Fibroblast of lung (primary cell): ENCODE measurements at regions not wholly inside any gene's neighbourhood (a gene's known extent, or its start where the extent isn't known, plus 50 kb on each side); places are given as distances from the start of the nearest gene placed in this dataset.

ENCODE experiments used
- DNase-seq, 2 donors: peaks; one replicate each; pipeline versions ENCODE4 v3.0.0 to v3.0.0-alpha.2; 2010; ENCODE audit warnings: low read depth in 2 of 2
- H2AFZ ChIP-seq: 2 replicates; pipeline ENCODE4 v1.5.1; 2012; ENCODE audit warnings: low read length, control low read depth, inconsistent platforms
- H3K27ac ChIP-seq: 2 replicates; pipeline ENCODE4 v1.5.1; 2011; ENCODE audit warnings: low read length, control low read depth; ENCODE audit not compliant: insufficient read depth
- H3K27me3 ChIP-seq: 2 replicates; pipeline ENCODE4 v1.5.1; 2011; ENCODE audit warnings: mild to moderate bottlenecking, low read length; ENCODE audit not compliant: control insufficient read depth, insufficient read depth
- H3K36me3 ChIP-seq: 2 replicates; pipeline ENCODE4 v1.5.1; 2011; ENCODE audit warnings: low read length; ENCODE audit not compliant: control insufficient read depth, insufficient read depth
- H3K4me1 ChIP-seq: 2 replicates; pipeline ENCODE4 v1.5.1; 2011; ENCODE audit warnings: low read length; ENCODE audit not compliant: control insufficient read depth, insufficient read depth; ENCODE audit errors: extremely low read depth
- H3K4me2 ChIP-seq: 2 replicates; pipeline ENCODE4 v1.5.1; 2011; ENCODE audit warnings: low read length, control low read depth; ENCODE audit not compliant: insufficient read depth; ENCODE audit errors: extremely low read depth
- H3K4me3 ChIP-seq, 4 experiments: fragments of 200-600 bp in 1 of 4; sonication (generic) in 1 of 4; replicated peaks in 1 of 4; 2 replicates each; pipeline ENCODE4 v1.5.1; 2011 to 2016; ENCODE audit warnings: low read length in 4 of 4, low read depth in 3 of 4, mild to moderate bottlenecking in 3 of 4, control low read depth in 2 of 4, inconsistent platforms in 1 of 4, mixed read lengths in 1 of 4; ENCODE audit not compliant: insufficient read depth in 1 of 4; ENCODE audit errors: control extremely low read depth in 1 of 4
- H3K79me2 ChIP-seq: 2 replicates; pipeline ENCODE4 v1.5.1; 2012; ENCODE audit warnings: mild to moderate bottlenecking, low read length, inconsistent platforms; ENCODE audit not compliant: control insufficient read depth, insufficient read depth
- H3K9ac ChIP-seq: 2 replicates; pipeline ENCODE4 v1.5.1; 2011; ENCODE audit warnings: mild to moderate bottlenecking, low read length, control low read depth; ENCODE audit not compliant: insufficient read depth
- H3K9me3 ChIP-seq: 2 replicates; pipeline ENCODE4 v1.5.1; 2012; ENCODE audit warnings: low read depth, low read length; ENCODE audit not compliant: control insufficient read depth, insufficient read depth
- H4K20me1 ChIP-seq: 2 replicates; pipeline ENCODE4 v1.5.1; 2011; ENCODE audit warnings: low read length; ENCODE audit not compliant: control insufficient read depth, insufficient read depth; ENCODE audit errors: extremely low read depth
- EZH2 ChIP-seq: IDR thresholded peaks from 2 replicates; pipeline ENCODE4 v1.5.1; 2012; ENCODE audit warnings: low read length, control low read depth, mild to moderate bottlenecking; ENCODE audit errors: missing control alignments
- TF ChIP-seq, protein P1 (sequence below), 2 donors: IDR thresholded peaks in 1 of 2; conservative IDR thresholded peaks in 1 of 2; 1 replicate in 1 of 2; 2 replicates in 1 of 2; pipeline ENCODE4 v1.5.1; 2011 to 2012; ENCODE audit warnings: low read length in 2 of 2, control low read depth in 1 of 2, inconsistent platforms in 1 of 2, low read depth in 1 of 2, mild to moderate bottlenecking in 1 of 2

DNA sequence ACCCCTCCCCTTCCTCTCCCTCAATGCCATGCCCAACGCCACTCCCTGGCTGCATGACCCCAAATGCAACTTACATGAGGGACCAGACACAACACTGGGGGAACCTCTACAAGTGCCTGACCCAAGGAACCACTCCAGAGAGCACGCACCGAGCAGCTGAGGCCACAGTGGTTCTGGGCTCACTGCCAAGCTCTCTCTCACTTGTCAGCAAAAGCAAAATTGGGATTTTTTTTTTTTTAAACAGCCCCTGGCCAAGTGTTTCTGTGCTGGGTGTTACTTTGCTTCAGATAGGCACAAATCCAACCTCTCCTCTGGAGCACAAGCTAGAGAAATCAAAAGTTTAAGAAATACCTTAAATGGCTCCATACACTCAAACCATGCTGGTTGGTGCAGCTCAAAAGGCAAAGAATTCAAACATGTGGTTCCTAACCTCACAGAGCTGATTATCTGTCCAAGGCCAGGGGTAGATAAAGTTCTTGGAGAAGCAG, 363.0 kb downstream of the SETD4 start:
- H3K4me2 ChIP-seq, result no peak overlapping the region
- DNase-seq, result peak; percentile 46 to 68
- TF ChIP-seq, protein P1, sequence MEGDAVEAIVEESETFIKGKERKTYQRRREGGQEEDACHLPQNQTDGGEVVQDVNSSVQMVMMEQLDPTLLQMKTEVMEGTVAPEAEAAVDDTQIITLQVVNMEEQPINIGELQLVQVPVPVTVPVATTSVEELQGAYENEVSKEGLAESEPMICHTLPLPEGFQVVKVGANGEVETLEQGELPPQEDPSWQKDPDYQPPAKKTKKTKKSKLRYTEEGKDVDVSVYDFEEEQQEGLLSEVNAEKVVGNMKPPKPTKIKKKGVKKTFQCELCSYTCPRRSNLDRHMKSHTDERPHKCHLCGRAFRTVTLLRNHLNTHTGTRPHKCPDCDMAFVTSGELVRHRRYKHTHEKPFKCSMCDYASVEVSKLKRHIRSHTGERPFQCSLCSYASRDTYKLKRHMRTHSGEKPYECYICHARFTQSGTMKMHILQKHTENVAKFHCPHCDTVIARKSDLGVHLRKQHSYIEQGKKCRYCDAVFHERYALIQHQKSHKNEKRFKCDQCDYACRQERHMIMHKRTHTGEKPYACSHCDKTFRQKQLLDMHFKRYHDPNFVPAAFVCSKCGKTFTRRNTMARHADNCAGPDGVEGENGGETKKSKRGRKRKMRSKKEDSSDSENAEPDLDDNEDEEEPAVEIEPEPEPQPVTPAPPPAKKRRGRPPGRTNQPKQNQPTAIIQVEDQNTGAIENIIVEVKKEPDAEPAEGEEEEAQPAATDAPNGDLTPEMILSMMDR (conservative IDR thresholded peaks at IDR 0.05 in 1 of 2, IDR thresholded peaks at IDR 0.05 in 1 of 2; ENCODE audit: low read depth in 1 of 2, low read length in 2 of 2), result no peak
- TF ChIP-seq EZH2, result no peak

DNA sequence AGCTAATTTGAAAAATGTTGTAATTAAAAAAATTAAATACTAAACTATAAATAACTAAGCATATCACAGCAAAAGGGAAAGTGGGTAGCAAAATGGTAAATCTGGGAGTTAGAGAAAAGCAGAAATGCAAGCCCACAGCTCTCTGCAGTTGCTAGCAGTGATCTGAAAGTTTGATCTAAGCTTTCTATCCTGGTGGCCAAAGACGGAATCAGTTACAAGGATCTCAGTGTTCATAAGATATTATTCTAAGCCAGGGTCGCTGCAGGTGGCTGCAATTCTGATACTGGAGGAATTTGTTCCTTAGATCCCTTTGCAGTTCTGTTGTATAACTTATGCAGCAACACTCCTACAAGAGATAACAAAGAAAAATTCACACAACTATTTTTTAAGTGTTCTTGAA, 363.7 kb downstream of the SETD4 start:
- no peak for DNase-seq
- H3K27ac ChIP-seq, result no peak overlapping the region
- H3K36me3 ChIP-seq, result no peaks in the 10 kb centered on the region
- no peak overlapping the region for H3K9ac ChIP-seq
- H3K27me3 ChIP-seq, result no peaks in the 10 kb centered on the region
- H2AFZ ChIP-seq, result no peak overlapping the region
- no peaks in the 10 kb centered on the region for H4K20me1 ChIP-seq
- no peaks in the 10 kb centered on the region for H3K9me3 ChIP-seq
- H3K4me2 ChIP-seq, result no peak overlapping the region
- peaks cover 2% of the 10 kb centered on the region for H3K4me1 ChIP-seq
- TF ChIP-seq EZH2, result no peak
- TF ChIP-seq, protein P1 (conservative IDR thresholded peaks at IDR 0.05 in 1 of 2, IDR thresholded peaks at IDR 0.05 in 1 of 2; ENCODE audit: low read depth in 1 of 2, low read length in 2 of 2), result peak in 1 of 2 donors; percentile 10
- no peak overlapping the region for H3K4me3 ChIP-seq
- no peaks in the 10 kb centered on the region for H3K79me2 ChIP-seq

More for the DNA sequence above, 363.0 kb downstream of the SETD4 start:
- no peak overlapping the region for H3K9ac ChIP-seq
- H3K4me1 ChIP-seq, result peaks cover 2% of the 10 kb centered on the region
- no peaks in the 10 kb centered on the region for H3K9me3 ChIP-seq
- H4K20me1 ChIP-seq, result no peaks in the 10 kb centered on the region
- no peak overlapping the region for H2AFZ ChIP-seq
- no peaks in the 10 kb centered on the region for H3K79me2 ChIP-seq
- no peak overlapping the region for H3K27ac ChIP-seq
- H3K4me3 ChIP-seq, result no peak overlapping the region
- H3K27me3 ChIP-seq, result no peaks in the 10 kb centered on the region
- no peaks in the 10 kb centered on the region for H3K36me3 ChIP-seq

DNA sequence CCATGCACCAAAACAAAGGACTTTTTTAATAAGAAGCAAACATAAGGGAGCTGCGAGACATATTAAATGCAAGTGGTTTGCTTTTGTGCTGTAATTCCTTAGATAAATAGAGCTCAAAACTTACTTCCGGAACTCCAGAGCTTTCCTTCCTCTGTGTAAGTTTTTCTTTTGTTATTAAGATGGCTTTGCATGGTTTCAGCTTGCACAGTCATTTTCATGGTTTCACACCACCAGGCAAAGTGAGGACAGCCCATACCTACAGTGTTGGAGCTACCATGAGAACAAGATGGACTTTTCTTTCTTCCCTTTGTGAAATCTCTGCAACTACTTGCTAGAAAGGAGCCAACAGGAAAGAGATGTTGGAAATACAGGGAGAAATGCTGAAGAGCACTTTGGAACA, 368.0 kb downstream of the SETD4 start:
- Histone ChIP-seq H3K36me3 (no peaks in the 10 kb centered on the region), H3K4me1 (no peaks in the 10 kb centered on the region), H3K79me2 (no peaks in the 10 kb centered on the region), H3K4me3 (no peak overlapping the region), H3K27ac (no peak overlapping the region), H4K20me1 (no peaks in the 10 kb centered on the region), H3K4me2 (no peak overlapping the region), H3K9me3 (no peaks in the 10 kb centered on the region), H2AFZ (no peak overlapping the region), H3K27me3 (no peaks in the 10 kb centered on the region), H3K9ac (no peak overlapping the region)
- TF ChIP-seq, protein P1 (conservative IDR thresholded peaks at IDR 0.05 in 1 of 2, IDR thresholded peaks at IDR 0.05 in 1 of 2; ENCODE audit: low read depth in 1 of 2, low read length in 2 of 2), result no peak
- TF ChIP-seq EZH2, result no peak
- no peak for DNase-seq
